ENCODE measurements at regions not wholly inside any gene's neighbourhood (a gene's known extent, or its start where the extent isn't known, plus 50 kb on each side); places are given as distances from the start of the nearest gene placed in this dataset.

GRCh38 chr9:134498814-134499166, 142.8 kb upstream of the COL5A1 start:
- FAIRE-seq: no peak
- 75 to 95% (median 89%) methylated on average over 1 of the region's 1 CpG for WGBS, 3 donors
- no peaks in the 10 kb centered on the region for H3K36me3 ChIP-seq (ENCODE audit: control insufficient read depth in 3 of 3, insufficient read depth in 2 of 3, low read depth in 1 of 3, low read length in 3 of 3)
- H3K9me3 ChIP-seq (ENCODE audit: control insufficient read depth in 2 of 2, insufficient read depth in 1 of 2, low read depth in 1 of 2, low read length in 1 of 2): no peaks in the 10 kb centered on the region
- H3K4me3 ChIP-seq (ENCODE audit: low read depth in 1 of 3, low read length in 3 of 3): no peak overlapping the region
- H3K27ac ChIP-seq (ENCODE audit: low read depth in 1 of 3, low read length in 2 of 3): no peak overlapping the region
- H3K27me3 ChIP-seq (ENCODE audit: control insufficient read depth in 3 of 3, insufficient read depth in 3 of 3, low read length in 3 of 3): peaks cover 6 to 25% (median 9%) of the 10 kb centered on the region in 3 donors
- peaks cover 0 to 5% (median 0%) of the 10 kb centered on the region in 3 donors for H3K4me1 ChIP-seq (ENCODE audit: control insufficient read depth in 3 of 3, insufficient read depth in 2 of 3, low read depth in 1 of 3, low read length in 2 of 3)
- no peak for DNase-seq

GRCh38 chr9:134500931-134501760, 140.5 kb upstream of the COL5A1 start:
- DNase-seq (peak in 1 of 2 donors; percentile 22), FAIRE-seq (no peak)
- Histone ChIP-seq H3K9me3 (ENCODE audit: control insufficient read depth in 2 of 2, insufficient read depth in 1 of 2, low read depth in 1 of 2, low read length in 1 of 2) (no peaks in the 10 kb centered on the region), H3K4me1 (ENCODE audit: control insufficient read depth in 3 of 3, insufficient read depth in 2 of 3, low read depth in 1 of 3, low read length in 2 of 3) (peaks cover 0 to 5% (median 0%) of the 10 kb centered on the region in 3 donors), H3K36me3 (ENCODE audit: control insufficient read depth in 3 of 3, insufficient read depth in 2 of 3, low read depth in 1 of 3, low read length in 3 of 3) (no peaks in the 10 kb centered on the region), H3K27me3 (ENCODE audit: control insufficient read depth in 3 of 3, insufficient read depth in 3 of 3, low read length in 3 of 3) (peaks cover 6 to 25% (median 12%) of the 10 kb centered on the region in 3 donors), H3K4me3 (ENCODE audit: low read depth in 1 of 3, low read length in 3 of 3) (no peak overlapping the region), H3K27ac (ENCODE audit: low read depth in 1 of 3, low read length in 2 of 3) (no peak overlapping the region)
- 20 to 24% (median 23%) methylated on average over 41 to 44 of the region's 44 CpGs for WGBS, 3 donors

DNA sequence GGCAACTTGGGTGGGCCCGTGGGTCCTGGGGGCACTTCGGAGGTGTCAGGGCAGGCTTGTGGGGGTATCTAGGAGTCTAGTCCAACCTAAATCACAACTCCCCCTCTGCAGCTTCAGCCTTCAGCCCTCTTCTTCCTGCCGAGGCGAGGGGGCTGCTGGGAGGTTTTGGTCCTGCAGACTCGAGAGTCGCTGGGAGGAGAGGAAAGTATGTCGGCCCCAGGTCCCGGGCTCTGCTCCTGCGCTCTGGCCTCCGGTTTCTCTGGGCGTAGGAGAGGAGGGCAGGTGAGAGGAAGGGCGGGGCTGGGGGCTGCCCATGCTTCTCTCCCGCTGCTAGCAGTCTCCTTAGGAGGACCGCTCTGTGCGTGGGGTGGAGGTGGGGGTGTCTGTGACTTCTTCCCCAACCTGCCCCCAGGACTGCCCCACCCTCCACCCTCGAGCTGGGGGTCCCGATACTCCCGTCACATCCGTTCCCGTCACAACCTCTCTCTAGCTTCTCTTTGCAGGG, 139.8 kb upstream of the COL5A1 start:
- peaks cover 0 to 5% (median 0%) of the 10 kb centered on the region in 3 donors for H3K4me1 ChIP-seq (ENCODE audit: control insufficient read depth in 3 of 3, insufficient read depth in 2 of 3, low read depth in 1 of 3, low read length in 2 of 3)
- H3K36me3 ChIP-seq (ENCODE audit: control insufficient read depth in 3 of 3, insufficient read depth in 2 of 3, low read depth in 1 of 3, low read length in 3 of 3): no peaks in the 10 kb centered on the region
- peaks cover 6 to 25% (median 12%) of the 10 kb centered on the region in 3 donors for H3K27me3 ChIP-seq (ENCODE audit: control insufficient read depth in 3 of 3, insufficient read depth in 3 of 3, low read length in 3 of 3)
- DNase-seq (no peak), FAIRE-seq (no peak)
- H3K9me3 ChIP-seq (ENCODE audit: control insufficient read depth in 2 of 2, insufficient read depth in 1 of 2, low read depth in 1 of 2, low read length in 1 of 2): no peaks in the 10 kb centered on the region
- 25 to 55% (median 51%) methylated on average over 14 to 20 of the region's 20 CpGs for WGBS, 3 donors
- no peak overlapping the region for H3K4me3 ChIP-seq (ENCODE audit: low read depth in 1 of 3, low read length in 3 of 3)
- no peak overlapping the region for H3K27ac ChIP-seq (ENCODE audit: low read depth in 1 of 3, low read length in 2 of 3)

DNA sequence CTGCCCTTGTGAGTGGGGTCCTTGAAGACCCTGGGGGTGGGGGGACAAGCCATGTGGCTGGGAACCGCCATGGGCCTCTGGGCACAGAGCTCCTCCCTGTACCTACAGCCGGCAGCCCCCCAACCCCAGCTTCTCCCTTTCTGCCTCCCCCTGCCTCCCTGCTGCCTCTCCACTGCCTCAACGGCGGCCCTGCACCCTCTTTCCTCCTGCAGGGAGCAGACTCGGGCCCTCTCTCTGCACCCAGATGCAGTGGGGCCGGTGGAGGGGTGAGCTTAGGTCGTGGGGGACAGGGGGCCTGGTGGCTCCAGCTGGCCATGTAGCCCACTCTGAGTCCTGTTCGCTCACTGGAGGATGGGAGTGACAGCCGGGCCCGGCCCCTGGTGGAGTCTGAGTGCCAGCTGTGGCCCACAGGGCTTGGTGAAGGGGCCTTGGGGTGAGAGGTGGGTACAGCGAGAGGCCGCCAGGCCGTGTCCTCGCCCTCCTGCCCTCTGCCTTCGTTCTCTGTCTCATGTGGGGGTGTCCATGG, 139.3 kb upstream of the COL5A1 start:
- no peak overlapping the region for H3K4me3 ChIP-seq (ENCODE audit: low read depth in 1 of 3, low read length in 3 of 3)
- H3K9me3 ChIP-seq (ENCODE audit: control insufficient read depth in 2 of 2, insufficient read depth in 1 of 2, low read depth in 1 of 2, low read length in 1 of 2): no peaks in the 10 kb centered on the region
- H3K27ac ChIP-seq (ENCODE audit: low read depth in 1 of 3, low read length in 2 of 3): no peak overlapping the region
- H3K4me1 ChIP-seq (ENCODE audit: control insufficient read depth in 3 of 3, insufficient read depth in 2 of 3, low read depth in 1 of 3, low read length in 2 of 3): peaks cover 0 to 5% (median 0%) of the 10 kb centered on the region in 3 donors
- 61 to 75% (median 63%) methylated on average over 12 to 15 of the region's 15 CpGs for WGBS, 3 donors
- H3K36me3 ChIP-seq (ENCODE audit: control insufficient read depth in 3 of 3, insufficient read depth in 2 of 3, low read depth in 1 of 3, low read length in 3 of 3): no peaks in the 10 kb centered on the region
- no peak for DNase-seq
- no peak for FAIRE-seq
- H3K27me3 ChIP-seq (ENCODE audit: control insufficient read depth in 3 of 3, insufficient read depth in 3 of 3, low read length in 3 of 3): peaks cover 6 to 25% (median 12%) of the 10 kb centered on the region in 3 donors

DNA sequence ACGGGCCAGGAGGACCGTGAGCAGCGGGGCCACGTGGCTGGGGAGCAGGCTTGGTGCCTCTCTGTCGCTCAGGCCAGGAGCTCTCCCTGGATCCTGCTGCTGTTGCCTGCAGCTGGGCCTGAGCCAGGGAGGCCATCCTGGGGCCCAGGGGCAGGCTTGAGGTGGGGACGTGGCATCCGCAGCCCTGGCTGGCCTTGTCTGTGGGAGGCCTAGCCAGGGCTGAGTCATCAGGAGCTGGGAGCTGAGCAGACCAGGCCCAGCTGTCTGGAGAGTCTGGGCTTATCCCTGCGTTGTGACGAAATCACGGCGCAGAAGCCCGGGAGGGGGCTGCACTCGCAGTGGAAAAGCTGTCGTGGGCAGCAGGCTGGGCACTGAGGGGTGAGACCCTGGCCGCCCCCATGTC, 138.8 kb upstream of the COL5A1 start:
- H3K9me3 ChIP-seq (ENCODE audit: control insufficient read depth in 2 of 2, insufficient read depth in 1 of 2, low read depth in 1 of 2, low read length in 1 of 2): no peaks in the 10 kb centered on the region
- H3K4me1 ChIP-seq (ENCODE audit: control insufficient read depth in 3 of 3, insufficient read depth in 2 of 3, low read depth in 1 of 3, low read length in 2 of 3): peaks cover 0 to 5% (median 0%) of the 10 kb centered on the region in 3 donors
- DNase-seq: peak in 1 of 2 donors; percentile 52
- 64 to 66% (median 66%) methylated on average over 15 of the region's 15 CpGs for WGBS, 3 donors
- FAIRE-seq: no peak
- no peak overlapping the region for H3K27ac ChIP-seq (ENCODE audit: low read depth in 1 of 3, low read length in 2 of 3)
- H3K36me3 ChIP-seq (ENCODE audit: control insufficient read depth in 3 of 3, insufficient read depth in 2 of 3, low read depth in 1 of 3, low read length in 3 of 3): no peaks in the 10 kb centered on the region
- H3K4me3 ChIP-seq (ENCODE audit: low read depth in 1 of 3, low read length in 3 of 3): no peak overlapping the region
- peaks cover 6 to 25% (median 12%) of the 10 kb centered on the region in 3 donors for H3K27me3 ChIP-seq (ENCODE audit: control insufficient read depth in 3 of 3, insufficient read depth in 3 of 3, low read length in 3 of 3)

- peaks cover 6 to 25% (median 12%) of the 10 kb centered on the region in 3 donors for H3K27me3 ChIP-seq (ENCODE audit: control insufficient read depth in 3 of 3, insufficient read depth in 3 of 3, low read length in 3 of 3)
- DNase-seq (no peak), FAIRE-seq (no peak)
These were observed 138.1 kb upstream of the COL5A1 start for GRCh38 chr9:134503301-134504105.

GRCh38 chr9:134504106-134504385, 137.6 kb upstream of the COL5A1 start:
- Histone ChIP-seq H3K27me3 (ENCODE audit: control insufficient read depth in 3 of 3, insufficient read depth in 3 of 3, low read length in 3 of 3) (peaks cover 6 to 25% (median 12%) of the 10 kb centered on the region in 3 donors), H3K36me3 (ENCODE audit: control insufficient read depth in 3 of 3, insufficient read depth in 2 of 3, low read depth in 1 of 3, low read length in 3 of 3) (no peaks in the 10 kb centered on the region), H3K4me3 (ENCODE audit: low read depth in 1 of 3, low read length in 3 of 3) (no peak overlapping the region), H3K4me1 (ENCODE audit: control insufficient read depth in 3 of 3, insufficient read depth in 2 of 3, low read depth in 1 of 3, low read length in 2 of 3) (peaks cover 0 to 5% (median 0%) of the 10 kb centered on the region in 3 donors), H3K9me3 (ENCODE audit: control insufficient read depth in 2 of 2, insufficient read depth in 1 of 2, low read depth in 1 of 2, low read length in 1 of 2) (no peaks in the 10 kb centered on the region), H3K27ac (ENCODE audit: low read depth in 1 of 3, low read length in 2 of 3) (no peak overlapping the region)
- DNase-seq (no peak), FAIRE-seq (no peak)
- WGBS, 3 donors: 80 to 93% (median 89%) methylated on average over 7 of the region's 7 CpGs

More at GRCh38 chr9:134503301-134504105, 138.1 kb upstream of the COL5A1 start:
- Histone ChIP-seq H3K4me3 (ENCODE audit: low read depth in 1 of 3, low read length in 3 of 3) (no peak overlapping the region), H3K4me1 (ENCODE audit: control insufficient read depth in 3 of 3, insufficient read depth in 2 of 3, low read depth in 1 of 3, low read length in 2 of 3) (peaks cover 0 to 5% (median 0%) of the 10 kb centered on the region in 3 donors), H3K9me3 (ENCODE audit: control insufficient read depth in 2 of 2, insufficient read depth in 1 of 2, low read depth in 1 of 2, low read length in 1 of 2) (no peaks in the 10 kb centered on the region), H3K36me3 (ENCODE audit: control insufficient read depth in 3 of 3, insufficient read depth in 2 of 3, low read depth in 1 of 3, low read length in 3 of 3) (no peaks in the 10 kb centered on the region), H3K27ac (ENCODE audit: low read depth in 1 of 3, low read length in 2 of 3) (no peak overlapping the region)
- WGBS, 3 donors: 62 to 83% (median 77%) methylated on average over 9 of the region's 9 CpGs

GRCh38 chr9:134505032-134505431, 136.6 kb upstream of the COL5A1 start:
- H3K4me3 ChIP-seq (ENCODE audit: low read depth in 1 of 3, low read length in 3 of 3): no peak overlapping the region
- H3K9me3 ChIP-seq (ENCODE audit: control insufficient read depth in 2 of 2, insufficient read depth in 1 of 2, low read depth in 1 of 2, low read length in 1 of 2): no peaks in the 10 kb centered on the region
- no peak overlapping the region for H3K27ac ChIP-seq (ENCODE audit: low read depth in 1 of 3, low read length in 2 of 3)
- no peak for DNase-seq
- H3K36me3 ChIP-seq (ENCODE audit: control insufficient read depth in 3 of 3, insufficient read depth in 2 of 3, low read depth in 1 of 3, low read length in 3 of 3): no peaks in the 10 kb centered on the region
- FAIRE-seq: no peak
- peaks cover 6 to 25% (median 12%) of the 10 kb centered on the region in 3 donors for H3K27me3 ChIP-seq (ENCODE audit: control insufficient read depth in 3 of 3, insufficient read depth in 3 of 3, low read length in 3 of 3)
- WGBS, 3 donors: 79 to 81% (median 80%) methylated on average over 10 to 11 of the region's 11 CpGs
- H3K4me1 ChIP-seq (ENCODE audit: control insufficient read depth in 3 of 3, insufficient read depth in 2 of 3, low read depth in 1 of 3, low read length in 2 of 3): peaks cover 0 to 5% (median 0%) of the 10 kb centered on the region in 3 donors
